ENCODE measurements at regions not wholly inside any gene's neighbourhood (a gene's known extent, or its start where the extent isn't known, plus 50 kb on each side); places are given as distances from the start of the nearest gene placed in this dataset.

DNA sequence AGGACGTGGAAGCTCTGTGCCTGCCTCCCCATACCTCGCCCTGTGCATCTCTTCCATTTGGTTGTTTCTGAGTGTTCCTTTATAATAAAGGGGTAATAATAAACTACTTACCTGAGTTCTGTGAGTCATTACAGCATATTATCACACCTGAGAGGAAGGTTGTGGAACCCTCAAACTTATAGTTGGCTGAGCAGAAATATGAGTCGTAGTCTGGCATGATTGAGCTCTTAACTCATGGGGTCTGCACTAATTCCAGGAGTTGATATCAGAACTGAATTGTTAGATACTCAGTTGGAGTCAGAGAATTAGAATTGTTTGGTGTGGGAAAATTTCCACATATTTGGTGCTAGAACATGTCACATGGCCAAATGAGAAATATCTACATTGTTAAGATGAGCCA is 52.4 kb upstream of the HTR2A start:
- in situ Hi-C loops (cut with MboI; ENCODE audit: low pct_unique_long_range_greater_than_20kb, low sequenced_read_pairs) = no loop called here
- DNase-seq = no peak

GRCh38 chr13:46948338-46948737 is 51.5 kb upstream of the HTR2A start:
- in situ Hi-C loops (cut with MboI; ENCODE audit: low pct_unique_long_range_greater_than_20kb, low sequenced_read_pairs) = no loop called here
- DNase-seq = no peak

DNA sequence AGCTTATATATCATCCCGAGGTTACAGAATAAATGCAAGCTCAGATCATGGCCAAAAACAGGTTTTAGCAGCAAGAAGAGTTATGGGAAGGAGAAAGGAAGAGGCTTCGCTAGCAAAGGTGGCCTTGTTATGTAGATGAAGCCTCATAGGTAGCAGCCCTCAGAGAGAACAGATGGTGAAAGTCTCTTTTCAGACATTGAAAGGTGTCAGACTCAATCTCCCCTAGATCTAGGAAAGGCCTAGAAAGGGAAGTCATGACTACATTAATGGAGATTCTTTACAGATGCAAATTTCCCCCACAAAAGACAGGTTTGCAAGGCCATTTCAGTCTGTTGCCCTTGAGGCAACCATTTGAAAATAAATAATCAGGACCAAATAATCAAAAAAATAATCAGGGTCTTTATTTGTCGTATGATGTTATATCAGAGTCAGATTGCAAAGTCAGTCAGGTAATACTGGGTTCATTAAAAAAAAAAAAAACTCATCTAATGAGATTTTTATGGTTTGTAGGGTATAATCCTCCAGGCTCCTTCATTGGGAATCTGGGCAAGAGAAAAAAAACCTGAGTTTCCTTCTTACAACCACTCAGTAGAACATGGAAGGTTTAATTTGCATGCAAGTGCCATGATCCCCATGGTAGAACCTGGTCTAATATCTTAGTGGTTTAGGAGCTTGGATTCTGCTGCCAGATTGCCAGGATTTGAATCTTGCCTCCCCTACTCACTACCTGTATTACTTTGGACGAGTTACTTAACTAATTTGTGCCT is 50.8 kb upstream of the HTR2A start:
- in situ Hi-C loops (cut with MboI; ENCODE audit: low pct_unique_long_range_greater_than_20kb, low sequenced_read_pairs) = no loop called here
- no peak for DNase-seq
